ENCODE measurements at regions not wholly inside any gene's neighbourhood (a gene's known extent, or its start where the extent isn't known, plus 50 kb on each side); places are given as distances from the start of the nearest gene placed in this dataset.

- Histone ChIP-seq H3K9me3 (ENCODE audit: control insufficient read depth in 2 of 3, insufficient read depth in 1 of 3, low read length in 3 of 3) (no peaks in the 10 kb centered on the region), H3K27me3 (ENCODE audit: control insufficient read depth, insufficient read depth, low read length) (no peaks in the 10 kb centered on the region), H3K4me3 (ENCODE audit: low read length in 3 of 3) (no peak overlapping the region), H3K36me3 (ENCODE audit: control insufficient read depth in 2 of 3, insufficient read depth in 3 of 3, low read length in 3 of 3) (no peaks in the 10 kb centered on the region), H3K27ac (ENCODE audit: low read depth in 2 of 2, low read length in 2 of 2) (no peak overlapping the region), H3K4me1 (ENCODE audit: control insufficient read depth in 2 of 3, insufficient read depth in 2 of 3, low read depth in 1 of 3, low read length in 3 of 3) (no peaks in the 10 kb centered on the region), H3K9ac (ENCODE audit: low read length in 3 of 3) (no peak overlapping the region)
- no peak for TF ChIP-seq CTCF (IDR thresholded peaks at IDR 0.05; ENCODE audit: borderline replicate concordance, extremely low read depth, insufficient read depth)
- FAIRE-seq (no peak), DNase-seq (no peak)
- intact Hi-C loops (cut with DNase I), result no loop called here
These were observed 216.8 kb upstream of the TANK start for GRCh38 chr2:160943414-160943813.

DNA sequence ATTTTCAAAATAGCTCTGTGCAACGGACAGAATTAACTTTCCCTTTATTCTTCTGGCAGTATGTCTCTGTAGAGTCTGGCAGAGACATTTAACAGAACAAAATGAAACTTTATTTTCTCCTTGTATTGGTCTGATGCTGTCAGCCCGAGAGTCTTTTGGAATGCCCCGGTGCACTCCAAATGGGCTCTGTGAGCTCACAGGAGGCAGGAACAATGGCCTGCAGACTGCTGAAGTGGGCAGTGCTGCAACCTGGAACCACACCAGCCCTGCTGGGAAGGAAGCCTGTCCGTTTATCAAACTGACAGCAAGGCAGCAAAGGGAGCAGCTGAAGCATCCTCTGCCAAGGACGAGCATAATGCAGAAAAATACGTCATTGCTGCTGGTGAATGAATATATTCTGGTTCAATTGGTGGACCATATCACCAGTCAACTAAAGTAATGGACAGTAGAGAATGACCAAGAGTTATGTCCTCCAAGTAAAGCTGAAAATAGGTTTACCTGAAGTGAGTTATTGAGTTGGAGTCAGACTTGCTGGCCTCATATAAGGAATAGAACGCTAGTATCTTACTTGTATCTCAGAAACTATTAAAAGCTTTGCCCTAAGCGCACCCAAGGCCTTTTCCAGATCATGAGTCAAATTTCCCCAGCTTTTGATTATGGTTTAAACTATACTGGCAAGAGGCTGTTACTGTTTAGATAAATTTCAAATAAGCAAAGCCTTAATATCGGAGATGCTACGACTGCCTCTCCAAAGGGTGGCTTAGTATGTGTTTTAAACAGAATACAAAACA is 207.6 kb upstream of the TANK start:
- Histone ChIP-seq H3K36me3 (ENCODE audit: control insufficient read depth in 2 of 3, insufficient read depth in 3 of 3, low read length in 3 of 3) (no peaks in the 10 kb centered on the region), H3K9ac (ENCODE audit: low read length in 3 of 3) (no peak overlapping the region), H3K9me3 (ENCODE audit: control insufficient read depth in 2 of 3, insufficient read depth in 1 of 3, low read length in 3 of 3) (no peaks in the 10 kb centered on the region), H3K27me3 (ENCODE audit: control insufficient read depth, insufficient read depth, low read length) (no peaks in the 10 kb centered on the region), H3K4me3 (ENCODE audit: low read length in 3 of 3) (peak overlapping the region in 1 of 3 donors; percentile 10), H3K4me1 (ENCODE audit: control insufficient read depth in 2 of 3, insufficient read depth in 2 of 3, low read depth in 1 of 3, low read length in 3 of 3) (peaks cover 0 to 4% (median 0%) of the 10 kb centered on the region in 3 donors), H3K27ac (ENCODE audit: low read depth in 2 of 2, low read length in 2 of 2) (no peak overlapping the region)
- intact Hi-C loops (cut with DNase I), result no loop called here
- DNase-seq (peak in 4 of 5 donors; percentile 17 to 63 (median 24)), FAIRE-seq (no peak)
- TF ChIP-seq CTCF (IDR thresholded peaks at IDR 0.05; ENCODE audit: borderline replicate concordance, extremely low read depth, insufficient read depth), result no peak

GRCh38 chr2:160955578-160955977 is 204.7 kb upstream of the TANK start:
- Histone ChIP-seq H3K9ac (ENCODE audit: low read length in 3 of 3) (no peak overlapping the region), H3K4me3 (ENCODE audit: low read length in 3 of 3) (no peak overlapping the region), H3K36me3 (ENCODE audit: control insufficient read depth in 2 of 3, insufficient read depth in 3 of 3, low read length in 3 of 3) (no peaks in the 10 kb centered on the region), H3K27me3 (ENCODE audit: control insufficient read depth, insufficient read depth, low read length) (no peaks in the 10 kb centered on the region), H3K9me3 (ENCODE audit: control insufficient read depth in 2 of 3, insufficient read depth in 1 of 3, low read length in 3 of 3) (no peaks in the 10 kb centered on the region), H3K4me1 (ENCODE audit: control insufficient read depth in 2 of 3, insufficient read depth in 2 of 3, low read depth in 1 of 3, low read length in 3 of 3) (peaks cover 0 to 4% (median 0%) of the 10 kb centered on the region in 3 donors), H3K27ac (ENCODE audit: low read depth in 2 of 2, low read length in 2 of 2) (no peak overlapping the region)
- intact Hi-C loops (cut with DNase I), result no loop called here
- no peak for FAIRE-seq
- no peak for DNase-seq
- TF ChIP-seq CTCF (IDR thresholded peaks at IDR 0.05; ENCODE audit: borderline replicate concordance, extremely low read depth, insufficient read depth), result no peak
